ENCODE measurements at regions not wholly inside any gene's neighbourhood (a gene's known extent, or its start where the extent isn't known, plus 50 kb on each side); places are given as distances from the start of the nearest gene placed in this dataset.

DNA sequence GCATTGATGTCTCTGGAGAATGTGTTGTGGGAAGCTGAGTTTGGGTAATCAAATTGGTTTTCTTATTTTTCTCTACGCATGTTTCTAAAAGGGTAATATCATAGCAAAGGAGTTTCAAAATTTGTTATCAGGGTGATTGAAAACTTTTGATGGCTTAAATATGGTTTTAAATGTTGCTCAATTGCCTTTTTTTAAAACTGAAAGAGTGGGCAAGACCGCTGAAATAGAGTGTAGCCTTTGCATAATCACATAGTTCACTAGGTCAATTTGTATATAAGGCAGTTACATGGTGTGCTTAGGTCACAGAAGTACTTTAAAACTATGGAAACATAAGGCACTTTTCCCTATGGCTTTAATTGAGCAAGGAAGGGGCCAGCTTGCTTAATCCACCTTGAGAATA, 167.4 kb downstream of the SNAPC1 start:
- TF ChIP-seq POLR2A (IDR thresholded peaks at IDR 0.05) (no peak), CTCF (IDR thresholded peaks at IDR 0.05) (no peak)

Data from adrenal gland (tissue), 5 donors.